Common myeloid progenitor, CD34-positive (primary cell): ENCODE measurements at regions not wholly inside any gene's neighbourhood (a gene's known extent, or its start where the extent isn't known, plus 50 kb on each side); places are given as distances from the start of the nearest gene placed in this dataset.

Source experiments
- CTCF ChIA-PET: fragments of 350-600 bp; sonication (Branson Sonifier 250); formaldehyde crosslinking; loops from one replicate; lab custom pipeline; 2021; ENCODE audit warnings: antibody characterized with exemption; lab: Charles Lee
- POLR2A ChIA-PET: fragments of 350-600 bp; sonication (Branson Sonifier 250); formaldehyde crosslinking; loops from one replicate; lab custom pipeline; 2021; ENCODE audit warnings: antibody characterized with exemption; lab: Charles Lee
- DNase-seq, 3 donors: peaks; one replicate each; pipeline versions ENCODE4 v3.0.0 to v3.0.0-alpha.2; 2013
- H3K27ac ChIP-seq, 2 experiments: 1 replicate in 1 of 2; 2 replicates in 1 of 2; pipeline ENCODE4 v1.7.0; 2013; ENCODE audit warnings: inconsistent platforms in 2 of 2, low read length in 2 of 2, mild to moderate bottlenecking in 2 of 2, low read depth in 1 of 2, moderate library complexity in 1 of 2; ENCODE audit not compliant: severe bottlenecking in 2 of 2, insufficient read depth in 1 of 2, poor library complexity in 1 of 2
- H3K27me3 ChIP-seq, 5 experiments: replicated peaks in 2 of 5; 1 replicate in 3 of 5; 2 replicates in 2 of 5; pipeline versions ENCODE4 v1.6.1 to v1.7.0; 2013; ENCODE audit warnings: low read length in 4 of 5, mild to moderate bottlenecking in 2 of 5, moderate library complexity in 2 of 5, inconsistent platforms in 1 of 5; ENCODE audit not compliant: insufficient read depth in 5 of 5, control insufficient read depth in 4 of 5
- H3K36me3 ChIP-seq, 4 experiments: 1 replicate in 2 of 4; 2 replicates in 2 of 4; pipeline versions ENCODE4 v1.6.1 to v1.7.0; 2013; ENCODE audit warnings: low read length in 3 of 4, control low read depth in 1 of 4, mild to moderate bottlenecking in 1 of 4; ENCODE audit not compliant: control insufficient read depth in 4 of 4, insufficient read depth in 4 of 4
- H3K4me1 ChIP-seq, 4 experiments: 1 replicate in 3 of 4; 2 replicates in 1 of 4; pipeline versions ENCODE4 v1.6.1 to v1.7.1; 2013; ENCODE audit warnings: low read length in 3 of 4, mild to moderate bottlenecking in 3 of 4, control low read depth in 1 of 4, inconsistent platforms in 1 of 4, moderate library complexity in 1 of 4; ENCODE audit not compliant: control insufficient read depth in 4 of 4, insufficient read depth in 4 of 4; ENCODE audit errors: control extremely low read depth in 1 of 4
- H3K4me3 ChIP-seq, 7 experiments: 1 replicate in 4 of 7; 2 replicates in 3 of 7; pipeline versions ENCODE4 v1.5.1 to v1.7.0; 2013; ENCODE audit warnings: mild to moderate bottlenecking in 7 of 7, low read length in 6 of 7, moderate library complexity in 6 of 7, inconsistent platforms in 2 of 7, low read depth in 2 of 7, control low read depth in 1 of 7; ENCODE audit not compliant: insufficient read depth in 4 of 7, control insufficient read depth in 1 of 7; ENCODE audit errors: extremely low read depth in 1 of 7
- H3K9me3 ChIP-seq, 5 experiments: 1 replicate in 4 of 5; 2 replicates in 1 of 5; pipeline versions ENCODE4 v1.6.1 to v1.7.1; 2013; ENCODE audit warnings: low read length in 4 of 5, mild to moderate bottlenecking in 2 of 5, inconsistent platforms in 1 of 5, low read depth in 1 of 5, moderate library complexity in 1 of 5; ENCODE audit not compliant: control insufficient read depth in 4 of 5, insufficient read depth in 2 of 5; ENCODE audit errors: control extremely low read depth in 1 of 5
- WGBS: methylation state at CpG from one replicate; pipeline ENCODE4 v1.1.5; 2013; ENCODE audit not compliant: insufficient coverage; 5-methylcytosine and 5-hydroxymethylcytosine counted together

DNA sequence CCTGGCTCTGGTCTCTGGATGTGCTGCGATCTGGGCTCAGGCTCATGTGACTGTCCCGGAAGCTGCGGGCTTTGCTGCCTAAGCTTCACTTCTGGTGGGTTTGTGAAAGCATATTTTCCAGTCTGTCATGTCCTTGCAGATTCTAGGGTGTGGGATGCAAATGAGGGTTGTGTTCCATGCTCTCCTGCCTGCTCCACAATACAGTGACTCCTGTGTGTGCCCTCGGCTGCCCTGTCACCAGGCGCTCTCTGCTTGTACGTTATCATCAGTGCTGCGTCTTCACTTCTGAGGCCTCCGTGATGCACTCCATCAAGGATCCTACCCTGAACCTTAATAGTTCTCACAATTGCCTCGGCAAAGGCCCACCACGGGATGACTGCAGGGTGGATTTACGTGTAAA, 84.2 kb downstream of the TTLL2 start:
- H3K4me1 ChIP-seq: no peaks in the 10 kb centered on the region
- POLR2A ChIA-PET: no interaction called here
- 98% methylated on average over 11 of the region's 11 CpGs for WGBS
- DNase-seq: no peak
- H3K27ac ChIP-seq: no peak overlapping the region
- H3K36me3 ChIP-seq: no peaks in the 10 kb centered on the region
- H3K4me3 ChIP-seq: no peak overlapping the region
- CTCF ChIA-PET: no interaction called here
- no peaks in the 10 kb centered on the region for H3K9me3 ChIP-seq
- H3K27me3 ChIP-seq: peaks cover 2 to 30% (median 3%) of the 10 kb centered on the region in 5 experiments

DNA sequence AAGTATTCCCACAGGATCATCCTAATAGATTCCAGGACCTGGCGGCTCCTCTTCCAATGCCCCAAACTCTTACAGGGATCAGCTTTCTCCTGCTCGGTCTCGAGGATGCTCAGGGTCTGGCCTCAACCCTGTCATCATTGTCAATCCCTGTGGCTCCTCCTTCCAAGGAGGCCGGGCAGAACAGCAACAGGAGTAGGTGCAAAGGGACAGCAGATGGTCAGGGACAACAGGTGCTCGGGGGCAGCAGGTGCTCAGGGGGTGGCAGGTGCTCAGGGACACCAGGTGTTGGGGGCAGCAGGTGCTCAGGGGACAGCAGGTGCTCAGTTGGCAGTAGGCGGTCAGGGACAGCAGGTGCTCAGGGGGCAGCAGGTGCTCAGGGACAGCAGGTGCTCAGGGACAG, 84.8 kb downstream of the TTLL2 start:
- Histone ChIP-seq H3K36me3 (no peaks in the 10 kb centered on the region), H3K27me3 (peaks cover 0 to 25% (median 3%) of the 10 kb centered on the region in 5 experiments), H3K27ac (no peak overlapping the region), H3K4me1 (no peaks in the 10 kb centered on the region), H3K4me3 (no peak overlapping the region), H3K9me3 (no peaks in the 10 kb centered on the region)
- 95% methylated on average over 4 of the region's 6 CpGs for WGBS
- ChIA-PET POLR2A (no interaction called here), CTCF (no interaction called here)
- DNase-seq: no peak

- peaks cover 0 to 20% (median 2%) of the 10 kb centered on the region in 5 experiments for H3K27me3 ChIP-seq
- no peak overlapping the region for H3K27ac ChIP-seq
- H3K4me3 ChIP-seq: no peak overlapping the region
- no peaks in the 10 kb centered on the region for H3K36me3 ChIP-seq
- ChIA-PET CTCF (no interaction called here), POLR2A (no interaction called here)
- no peak for DNase-seq
- 95% methylated on average over 9 of the region's 9 CpGs for WGBS
- no peaks in the 10 kb centered on the region for H3K4me1 ChIP-seq
- no peaks in the 10 kb centered on the region for H3K9me3 ChIP-seq
Observed at GRCh38 chr6:167410462-167410861, 85.6 kb downstream of the TTLL2 start.

DNA sequence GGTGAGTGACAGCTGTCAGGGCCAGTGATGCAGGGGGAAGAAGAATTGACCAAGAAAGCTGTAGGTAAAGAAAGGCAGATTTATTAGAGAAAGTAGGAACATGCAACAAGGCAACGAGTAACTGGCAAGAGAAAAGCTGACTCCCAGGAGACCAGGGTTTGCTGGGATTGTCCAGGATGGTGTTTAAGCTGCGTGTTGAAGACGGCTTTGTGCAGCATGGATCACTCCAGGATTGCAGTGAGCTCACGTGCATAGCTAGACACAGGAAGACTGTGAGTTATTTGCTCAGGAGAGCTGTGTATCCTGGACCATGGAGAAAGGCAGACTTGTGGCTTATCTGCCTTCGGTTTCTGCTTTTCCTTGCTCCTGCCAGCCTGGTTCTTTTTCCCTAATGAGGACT, 87.6 kb downstream of the TTLL2 start:
- 69% methylated on average over 5 of the region's 5 CpGs for WGBS
- no peaks in the 10 kb centered on the region for H3K36me3 ChIP-seq
- H3K4me3 ChIP-seq: no peak overlapping the region
- no peaks in the 10 kb centered on the region for H3K4me1 ChIP-seq
- no peak overlapping the region for H3K27ac ChIP-seq
- ChIA-PET POLR2A (no interaction called here), CTCF (no interaction called here)
- peaks cover 0 to 15% (median 4%) of the 10 kb centered on the region in 5 experiments for H3K27me3 ChIP-seq
- H3K9me3 ChIP-seq: no peaks in the 10 kb centered on the region
- no peak for DNase-seq

GRCh38 chr6:167415441-167415961, 90.6 kb downstream of the TTLL2 start:
- Histone ChIP-seq H3K36me3 (no peaks in the 10 kb centered on the region), H3K4me3 (no peak overlapping the region), H3K4me1 (no peaks in the 10 kb centered on the region), H3K9me3 (no peaks in the 10 kb centered on the region), H3K27me3 (peaks cover 0 to 26% (median 6%) of the 10 kb centered on the region in 5 experiments), H3K27ac (no peak overlapping the region)
- ChIA-PET POLR2A (no interaction called here), CTCF (no interaction called here)
- WGBS: 94% methylated on average over 18 of the region's 18 CpGs
- DNase-seq: no peak

GRCh38 chr6:167416676-167417430, 92.0 kb downstream of the TTLL2 start:
- no peaks in the 10 kb centered on the region for H3K4me1 ChIP-seq
- 98% methylated on average over 5 of the region's 12 CpGs for WGBS
- no peak overlapping the region for H3K4me3 ChIP-seq
- CTCF ChIA-PET: no interaction called here
- H3K27ac ChIP-seq: no peak overlapping the region
- DNase-seq: no peak
- H3K36me3 ChIP-seq: no peaks in the 10 kb centered on the region
- POLR2A ChIA-PET: no interaction called here
- H3K9me3 ChIP-seq: no peaks in the 10 kb centered on the region
- H3K27me3 ChIP-seq: peaks cover 0 to 27% (median 4%) of the 10 kb centered on the region in 5 experiments

DNA sequence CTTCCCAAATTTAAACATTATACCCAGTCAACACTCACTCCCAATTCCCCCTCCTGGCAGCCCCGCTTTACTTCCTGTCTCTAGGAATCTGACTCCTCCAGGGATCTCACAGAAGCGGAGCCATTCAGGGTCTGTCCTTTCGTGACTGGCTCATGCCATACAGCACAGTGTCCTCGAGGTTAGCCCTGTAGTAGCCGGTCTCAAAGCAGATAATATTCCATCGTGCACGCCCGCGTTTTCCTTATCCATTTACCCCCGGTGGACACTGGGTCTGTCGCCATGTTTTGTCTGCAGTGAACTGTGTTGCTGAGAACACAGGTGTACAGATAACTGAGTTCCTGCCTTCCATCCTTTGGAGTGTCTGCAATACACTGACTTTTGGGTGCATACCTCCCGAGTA, 95.3 kb downstream of the TTLL2 start:
- no peak overlapping the region for H3K27ac ChIP-seq
- H3K36me3 ChIP-seq: no peaks in the 10 kb centered on the region
- POLR2A ChIA-PET: no interaction called here
- peaks cover 2 to 23% (median 3%) of the 10 kb centered on the region in 5 experiments for H3K27me3 ChIP-seq
- DNase-seq: no peak
- 91% methylated on average over 12 of the region's 12 CpGs for WGBS
- no peaks in the 10 kb centered on the region for H3K9me3 ChIP-seq
- no peaks in the 10 kb centered on the region for H3K4me1 ChIP-seq
- CTCF ChIA-PET: no interaction called here
- no peak overlapping the region for H3K4me3 ChIP-seq
